ENCODE measurements at regions not wholly inside any gene's neighbourhood (a gene's known extent, or its start where the extent isn't known, plus 50 kb on each side); places are given as distances from the start of the nearest gene placed in this dataset.

GRCh38 chr2:2834105-2834504 is 503.0 kb upstream of the MYT1L start:
- no TSS peak for BruUV-seq (replicated peaks)
- H3K23ac ChIP-seq (ENCODE audit: low read depth, low read length) = no peak overlapping the region
- no peak overlapping the region for H3K4me2 ChIP-seq (ENCODE audit: low read depth, low read length)
- no peak overlapping the region for H3K14ac ChIP-seq (replicated peaks; ENCODE audit: low read depth, low read length)
- dilution Hi-C loops (cut with HindIII; ENCODE audit: low sequenced_read_pairs, unreplicated experiment) = no loop called here
- H4K8ac ChIP-seq (ENCODE audit: low read depth in 2 of 2, low read length in 2 of 2) = no peak overlapping the region
- H2BK15ac ChIP-seq (ENCODE audit: low read depth, low read length) = no peak overlapping the region
- no peak overlapping the region for H2BK120ac ChIP-seq (ENCODE audit: low read depth, low read length)
- peaks cover 75% of the 10 kb centered on the region for H3K9me3 ChIP-seq (ENCODE audit: control insufficient read depth, insufficient read depth, low read length)
- H3K4ac ChIP-seq (ENCODE audit: low read depth, low read length) = no peak overlapping the region
- no peaks in the 10 kb centered on the region for H3K36me3 ChIP-seq (ENCODE audit: control insufficient read depth, insufficient read depth, low read length)
- no peak overlapping the region for H2AK9ac ChIP-seq (replicated peaks; ENCODE audit: low read depth, low read length, poor library complexity)
- no peak overlapping the region for H3K4me3 ChIP-seq (ENCODE audit: insufficient read depth, low read depth, low read length)
- no peak for TF ChIP-seq RFX5 (IDR thresholded peaks at IDR 0.05; ENCODE audit: low read depth, low read length)
- TF ChIP-seq BHLHE40 (IDR thresholded peaks at IDR 0.05; ENCODE audit: low read depth, low read length) = no peak
- no peak for TF ChIP-seq MAFK (IDR thresholded peaks at IDR 0.05; ENCODE audit: low read depth, low read length)
- TF ChIP-seq CHD1 (IDR thresholded peaks at IDR 0.05; ENCODE audit: low read depth, low read length) = no peak
- no peak for TF ChIP-seq RCOR1 (IDR thresholded peaks at IDR 0.05; ENCODE audit: insufficient replicate concordance, low read length)
- TF ChIP-seq, protein P1, sequence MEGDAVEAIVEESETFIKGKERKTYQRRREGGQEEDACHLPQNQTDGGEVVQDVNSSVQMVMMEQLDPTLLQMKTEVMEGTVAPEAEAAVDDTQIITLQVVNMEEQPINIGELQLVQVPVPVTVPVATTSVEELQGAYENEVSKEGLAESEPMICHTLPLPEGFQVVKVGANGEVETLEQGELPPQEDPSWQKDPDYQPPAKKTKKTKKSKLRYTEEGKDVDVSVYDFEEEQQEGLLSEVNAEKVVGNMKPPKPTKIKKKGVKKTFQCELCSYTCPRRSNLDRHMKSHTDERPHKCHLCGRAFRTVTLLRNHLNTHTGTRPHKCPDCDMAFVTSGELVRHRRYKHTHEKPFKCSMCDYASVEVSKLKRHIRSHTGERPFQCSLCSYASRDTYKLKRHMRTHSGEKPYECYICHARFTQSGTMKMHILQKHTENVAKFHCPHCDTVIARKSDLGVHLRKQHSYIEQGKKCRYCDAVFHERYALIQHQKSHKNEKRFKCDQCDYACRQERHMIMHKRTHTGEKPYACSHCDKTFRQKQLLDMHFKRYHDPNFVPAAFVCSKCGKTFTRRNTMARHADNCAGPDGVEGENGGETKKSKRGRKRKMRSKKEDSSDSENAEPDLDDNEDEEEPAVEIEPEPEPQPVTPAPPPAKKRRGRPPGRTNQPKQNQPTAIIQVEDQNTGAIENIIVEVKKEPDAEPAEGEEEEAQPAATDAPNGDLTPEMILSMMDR (conservative IDR thresholded peaks at IDR 0.05; ENCODE audit: low read depth, low read length) = no peak
- no peak for TF ChIP-seq MAZ (IDR thresholded peaks at IDR 0.05; ENCODE audit: borderline replicate concordance, low read depth, low read length)
- no peak for TF ChIP-seq ELK1 (IDR thresholded peaks at IDR 0.05; ENCODE audit: borderline replicate concordance, low read depth, low read length)
- TF ChIP-seq MXI1 (IDR thresholded peaks at IDR 0.05; ENCODE audit: borderline replicate concordance, low read depth, low read length) = no peak
- TF ChIP-seq USF2 (IDR thresholded peaks at IDR 0.05; ENCODE audit: low read depth, low read length) = no peak
- TF ChIP-seq FOS (IDR thresholded peaks at IDR 0.05; ENCODE audit: low read depth, low read length) = no peak
- no peak for TF ChIP-seq POLR2A (IDR thresholded peaks at IDR 0.05; ENCODE audit: low read depth, low read length)
- no peak for TF ChIP-seq SMC3 (IDR thresholded peaks at IDR 0.05; ENCODE audit: low read depth, low read length)
- ATAC-seq (ENCODE audit: low read depth) = no peak
- ChIA-PET CTCF (no interaction called here), POLR2A (ENCODE audit: unreplicated experiment) (no interaction called here)
- H2BK5ac ChIP-seq (ENCODE audit: low read depth, low read length, poor library complexity, severe bottlenecking) = no peak overlapping the region
- H3K27ac ChIP-seq (ENCODE audit: insufficient read depth, low read length) = no peak overlapping the region
- H3K56ac ChIP-seq (ENCODE audit: extremely low read depth, insufficient read depth, low read length) = no peak overlapping the region
- H3K79me1 ChIP-seq (ENCODE audit: low read depth in 1 of 2, low read length in 2 of 2) = no peaks in the 10 kb centered on the region
- intact Hi-C loops (cut with micrococcal nuclease) = no loop called here
- no peak overlapping the region for H2AK5ac ChIP-seq (ENCODE audit: low read depth, low read length)
- H3K18ac ChIP-seq (ENCODE audit: low read depth, low read length) = no peak overlapping the region
- WGBS, 2 experiments (ENCODE audit: extremely low coverage in 2 of 2, insufficient read length in 1 of 2) = 45% methylated on average over 8 of the region's 11 CpGs; no CpG with 5 or more reads in 1 of the 2 experiments
- H4K20me1 ChIP-seq (ENCODE audit: insufficient read depth, low read length) = no peaks in the 10 kb centered on the region
- in situ Hi-C loops (cut with MboI; ENCODE audit: low sequenced_read_pairs) = no loop called here
- no peak for DNase-seq
- no peaks in the 10 kb centered on the region for H3K4me1 ChIP-seq (ENCODE audit: control insufficient read depth, insufficient read depth, low read length)
- H3K9me1 ChIP-seq (ENCODE audit: insufficient read depth, low read length) = no peaks in the 10 kb centered on the region
- H3K9ac ChIP-seq (ENCODE audit: low read depth, low read length) = no peak overlapping the region
- no peaks in the 10 kb centered on the region for H3K27me3 ChIP-seq (ENCODE audit: control insufficient read depth, insufficient read depth, low read length)
- H2AFZ ChIP-seq (replicated peaks; ENCODE audit: low read length, poor library complexity) = no peak overlapping the region
- H4K5ac ChIP-seq (ENCODE audit: low read depth, low read length) = no peak overlapping the region
- H4K91ac ChIP-seq (ENCODE audit: insufficient read depth, low read depth, low read length) = no peak overlapping the region
- H2BK20ac ChIP-seq (ENCODE audit: low read depth, low read length) = no peak overlapping the region
